CD4-positive, alpha-beta T cell treated with Interleukin-4 for 4 hours (primary cell): ENCODE measurements at regions not wholly inside any gene's neighbourhood (a gene's known extent, or its start where the extent isn't known, plus 50 kb on each side); places are given as distances from the start of the nearest gene placed in this dataset.
"Not testable (repeated sequence)": the region's sequence is repeated elsewhere in the genome, so short reads cannot be mapped to it uniquely, and the experiment has no call there.

Source experiments
- DNase-seq: peaks from one replicate; pipeline ENCODE4 v3.0.0-alpha.2; 2020

DNA sequence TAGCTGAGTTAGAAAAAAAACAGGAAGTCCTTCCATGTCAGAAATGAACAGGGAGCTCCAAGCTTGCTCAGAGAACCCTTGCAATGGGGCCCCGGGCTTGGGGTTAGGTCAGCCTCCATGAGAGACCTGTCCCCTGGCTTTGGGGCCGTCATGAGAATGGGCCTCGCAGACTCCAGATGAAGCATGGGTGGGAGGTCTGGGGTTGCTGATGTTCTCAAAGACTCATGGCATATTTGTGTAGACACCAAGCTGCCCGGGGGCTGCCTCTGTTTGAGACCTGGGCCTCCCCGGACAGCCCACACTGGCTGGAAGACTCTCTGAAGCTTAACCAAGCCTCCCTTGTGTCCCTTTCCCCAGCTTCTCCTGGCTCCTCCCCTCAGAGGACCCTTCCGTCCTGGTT lies 186.3 kb downstream of the IRX2 start:
- DNase-seq, result no peak

GRCh38 chr5:2563046-2563445 lies 188.4 kb downstream of the IRX2 start:
- no peak for DNase-seq

GRCh38 chr5:2562036-2562435 lies 189.4 kb downstream of the IRX2 start:
- no peak for DNase-seq

- DNase-seq, result no peak
These were observed 191.0 kb downstream of the IRX2 start for GRCh38 chr5:2560435-2560834.

GRCh38 chr5:2557435-2557834 lies 194.0 kb downstream of the IRX2 start:
- DNase-seq, result no peak

- no peak for DNase-seq
These were observed 195.0 kb downstream of the IRX2 start for GRCh38 chr5:2556375-2556966.

- no peak for DNase-seq
These were observed 197.9 kb downstream of the IRX2 start for GRCh38 chr5:2553611-2554010.

- no peak for DNase-seq
These were observed 201.0 kb downstream of the IRX2 start for GRCh38 chr5:2550509-2550908.

DNA sequence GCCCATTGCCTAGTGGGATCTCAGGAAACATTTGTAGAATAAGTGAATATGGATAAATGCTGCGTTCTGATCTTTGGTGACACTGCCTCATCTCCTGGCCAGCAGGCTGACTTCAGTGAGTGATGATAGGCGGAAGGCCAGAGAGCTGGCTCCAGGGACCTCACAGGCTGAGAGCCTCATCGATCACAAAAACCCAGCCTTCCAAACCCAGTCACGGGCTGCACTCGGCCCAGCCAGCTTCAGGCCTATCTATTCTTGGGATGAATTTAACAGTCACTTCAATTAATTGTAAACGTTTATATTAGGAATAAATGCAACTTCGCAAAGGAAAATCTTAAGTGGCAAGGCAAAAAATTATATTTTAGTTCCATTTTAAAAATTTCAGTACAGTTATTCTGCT lies 201.6 kb downstream of the IRX2 start:
- DNase-seq, result no peak

DNA sequence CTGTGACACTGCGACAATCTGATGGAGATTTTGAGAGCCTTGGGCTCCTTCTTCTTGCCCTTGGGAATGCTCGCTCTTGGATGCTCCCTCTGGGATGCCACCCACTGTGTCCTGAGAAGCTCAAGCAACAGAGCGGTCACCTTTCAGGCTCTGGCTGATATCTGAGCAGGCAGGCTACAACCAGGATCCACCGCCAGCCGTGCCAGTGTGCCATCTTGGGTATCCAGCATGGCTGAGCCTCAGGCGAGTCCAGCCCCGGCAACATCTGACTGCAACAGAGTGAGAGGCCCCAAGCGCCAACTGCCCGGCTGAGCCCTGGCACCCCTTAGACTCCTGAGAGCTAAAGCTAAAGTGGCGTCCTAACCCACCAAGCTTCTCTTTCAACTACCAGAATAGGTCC lies 202.1 kb downstream of the IRX2 start:
- no peak for DNase-seq

DNA sequence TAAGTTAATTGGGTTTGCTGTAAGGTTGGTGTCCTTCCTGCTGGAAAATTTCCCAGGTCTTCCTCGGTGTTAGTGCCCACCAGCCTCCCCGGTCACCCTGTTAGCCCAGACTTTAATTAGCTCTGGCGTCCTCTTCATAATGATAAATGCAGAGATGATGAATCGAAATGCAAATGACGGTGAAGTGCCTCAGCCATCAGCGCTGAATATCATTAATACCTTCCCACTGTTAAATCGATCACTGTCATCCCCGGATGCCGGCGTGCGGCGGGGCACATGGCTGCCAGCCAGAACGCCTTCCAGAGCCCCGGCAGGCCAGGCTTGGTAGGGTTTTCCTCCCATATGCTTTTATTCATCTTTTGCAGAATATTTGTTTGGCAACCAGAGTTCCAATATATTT lies 204.5 kb downstream of the IRX2 start:
- no peak for DNase-seq

GRCh38 chr5:2544003-2544402 lies 207.5 kb downstream of the IRX2 start:
- DNase-seq, result no peak

DNA sequence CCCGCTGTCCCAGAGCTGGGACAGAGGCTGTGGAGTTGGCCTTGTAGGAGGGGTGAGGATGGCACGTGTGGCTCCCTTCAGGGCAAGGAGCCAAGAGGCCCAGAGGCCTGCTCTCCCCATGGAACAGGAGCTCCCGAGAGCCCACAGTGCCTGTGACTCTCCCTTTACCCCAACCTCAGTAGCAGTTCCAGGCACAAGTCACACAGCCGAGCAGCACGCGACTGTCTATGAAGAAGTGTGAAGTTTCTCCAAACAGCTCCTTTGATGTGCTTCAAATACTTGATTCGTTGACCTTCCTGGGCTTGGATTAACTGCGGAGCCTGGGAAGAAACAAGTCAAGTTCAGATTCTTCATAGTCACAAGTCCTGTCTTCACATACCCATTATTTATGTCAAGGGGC lies 208.7 kb downstream of the IRX2 start:
- DNase-seq, result no peak

DNA sequence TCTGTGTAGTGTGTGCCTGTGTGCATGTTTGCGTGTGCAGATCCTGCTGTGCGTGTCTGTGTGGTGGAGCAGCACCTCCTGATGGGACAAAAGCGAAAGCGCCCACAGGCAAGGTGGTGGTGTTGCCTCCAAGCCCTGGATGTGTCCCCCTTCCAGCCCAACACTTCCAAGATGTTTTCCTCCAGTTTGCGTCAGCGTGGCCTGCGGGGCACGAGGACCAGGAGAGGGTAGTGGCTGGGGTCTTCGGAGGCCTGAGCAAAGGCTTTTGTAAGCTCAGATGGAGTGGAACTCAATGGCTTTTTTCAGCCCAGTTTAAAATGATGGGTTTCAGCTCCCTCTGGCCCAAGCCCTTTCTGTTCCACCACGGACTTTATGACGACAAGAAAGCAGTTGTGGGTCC lies 209.5 kb downstream of the IRX2 start:
- DNase-seq, result no peak

DNA sequence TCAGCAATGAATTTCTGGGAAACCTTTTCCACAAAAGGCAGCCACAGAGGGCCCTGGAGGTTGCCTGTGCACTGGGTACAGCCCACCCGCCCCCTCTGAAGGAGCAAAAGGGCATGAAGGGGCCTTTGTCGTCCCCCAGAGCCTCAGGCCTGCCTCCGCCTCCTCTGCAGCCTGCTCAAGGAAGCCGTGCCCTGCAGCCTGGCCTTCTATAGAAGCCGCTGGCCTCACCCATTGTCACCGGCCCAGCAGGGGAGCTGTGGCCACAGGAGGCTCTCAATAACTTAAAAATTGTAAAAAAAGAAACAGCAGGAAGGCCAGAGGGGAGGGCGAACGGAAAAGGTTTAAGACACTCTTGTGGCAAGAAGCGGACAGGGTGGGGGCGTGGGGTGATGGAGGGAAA lies 213.3 kb downstream of the IRX2 start:
- DNase-seq, result no peak

DNA sequence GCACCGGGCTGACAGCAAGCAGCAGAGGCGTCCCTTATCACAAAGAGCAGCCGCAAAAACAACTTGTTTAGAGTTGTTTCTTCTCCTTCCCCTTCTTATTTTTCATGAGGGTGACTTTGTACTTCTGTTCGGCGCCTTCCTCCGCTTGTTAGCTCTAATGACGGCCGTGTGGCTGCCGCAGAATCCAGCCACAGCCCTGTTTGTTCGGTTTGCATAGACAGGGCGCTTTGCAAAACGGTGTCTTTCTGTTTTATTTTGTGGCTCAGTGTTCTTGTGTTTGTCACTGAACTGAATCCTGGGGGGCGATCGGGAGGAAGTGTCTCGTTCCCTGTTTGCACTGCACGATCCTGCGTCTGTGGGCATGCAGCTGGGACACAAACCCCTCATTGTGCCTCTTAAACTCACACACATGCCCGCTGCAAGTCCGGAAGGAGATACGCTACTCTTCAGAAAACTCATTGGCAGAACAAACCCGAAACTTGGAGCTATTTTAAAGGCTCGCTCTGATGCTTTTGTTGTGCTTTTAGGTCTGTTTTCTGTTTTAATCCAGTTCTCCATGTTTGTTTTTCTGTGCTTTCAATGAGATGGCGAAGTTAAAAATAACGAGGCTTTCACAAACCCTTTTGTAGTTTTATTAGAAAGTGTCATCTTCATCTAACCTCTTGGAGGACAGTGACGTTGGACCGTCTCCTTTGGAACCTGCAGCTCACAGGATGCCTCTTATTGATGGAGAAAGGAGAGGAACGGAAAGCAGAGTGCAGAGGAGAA lies 213.9 kb downstream of the IRX2 start:
- DNase-seq, result no peak

- no peak for DNase-seq
These were observed 214.7 kb downstream of the IRX2 start for GRCh38 chr5:2536632-2537377.

DNA sequence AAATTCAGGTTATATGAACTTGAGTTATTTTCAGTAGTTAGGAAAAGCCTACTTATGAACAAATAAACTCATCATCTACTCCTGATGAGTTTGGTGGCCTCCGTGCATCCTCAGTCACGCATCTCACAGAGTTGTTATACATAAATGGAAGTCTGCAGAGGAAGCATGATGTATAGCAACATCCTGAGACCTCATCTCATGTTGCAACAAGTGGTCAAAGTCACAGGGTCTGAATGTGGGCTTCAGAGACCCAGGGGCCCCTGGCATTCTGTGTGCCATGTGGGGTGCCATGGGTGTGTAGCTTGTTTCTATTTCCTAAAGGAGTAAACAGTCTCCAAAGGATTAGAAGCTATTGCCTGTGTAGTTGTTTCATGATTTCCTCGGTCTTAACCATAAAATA lies 216.5 kb downstream of the IRX2 start:
- no peak for DNase-seq

- no peak for DNase-seq
These were observed 217.2 kb downstream of the IRX2 start for GRCh38 chr5:2534251-2534650.

GRCh38 chr5:2533848-2534247 lies 217.6 kb downstream of the IRX2 start:
- DNase-seq, result not testable (repeated sequence)

DNA sequence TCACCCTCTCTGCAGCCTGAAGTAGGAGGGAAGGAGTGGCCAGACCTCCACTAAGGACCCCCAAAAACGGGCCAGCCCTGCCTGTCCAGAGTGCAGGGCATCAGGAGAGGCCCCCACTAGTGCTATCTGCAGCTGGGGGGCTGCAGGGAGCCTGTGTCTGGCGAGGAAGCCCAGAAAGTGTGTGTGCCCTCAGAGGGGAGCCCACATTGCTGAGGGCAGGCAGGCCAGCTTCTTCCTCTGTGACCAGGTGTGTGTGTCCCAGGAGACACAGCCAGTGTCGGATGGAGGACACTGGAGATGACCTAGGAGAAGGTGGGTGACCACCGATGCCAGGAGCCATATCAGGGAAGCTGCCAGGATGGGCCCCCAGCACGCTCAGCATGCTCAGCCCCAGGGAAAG lies 218.7 kb downstream of the IRX2 start:
- DNase-seq, result no peak

GRCh38 chr5:2531318-2531717 lies 220.2 kb downstream of the IRX2 start:
- no peak for DNase-seq

DNA sequence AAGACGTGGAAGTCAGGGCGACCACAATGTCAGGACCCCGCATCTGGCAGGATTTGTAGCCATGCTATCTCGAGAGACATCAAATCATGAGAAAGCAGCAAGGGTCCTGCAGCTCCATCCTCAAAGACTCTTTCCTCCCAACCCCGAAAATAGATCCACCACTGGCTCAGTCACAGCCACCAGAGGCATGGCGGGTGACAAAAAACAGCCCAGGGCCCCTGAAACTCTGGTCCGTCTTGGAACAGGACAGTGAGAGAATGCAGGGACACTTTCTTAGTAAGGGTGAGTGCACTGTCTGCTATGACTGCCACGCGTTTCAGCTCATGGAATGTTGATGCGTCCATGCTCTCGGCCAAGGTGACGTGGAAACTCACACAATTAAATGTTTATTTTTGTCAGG lies 220.9 kb downstream of the IRX2 start:
- DNase-seq, result no peak

- no peak for DNase-seq
These were observed 221.9 kb downstream of the IRX2 start for GRCh38 chr5:2529371-2530092.
